GM21381 (cell line): ENCODE measurements at regions not wholly inside any gene's neighbourhood (a gene's known extent, or its start where the extent isn't known, plus 50 kb on each side); places are given as distances from the start of the nearest gene placed in this dataset.

ENCODE experiments used
- ATAC-seq: cut with Tn5 transposase; IDR thresholded peaks from one replicate; pipeline ENCODE4 v1.9.1; 2021; ENCODE audit warnings: mild to moderate bottlenecking, moderate library complexity; ENCODE audit not compliant: unreplicated experiment

DNA sequence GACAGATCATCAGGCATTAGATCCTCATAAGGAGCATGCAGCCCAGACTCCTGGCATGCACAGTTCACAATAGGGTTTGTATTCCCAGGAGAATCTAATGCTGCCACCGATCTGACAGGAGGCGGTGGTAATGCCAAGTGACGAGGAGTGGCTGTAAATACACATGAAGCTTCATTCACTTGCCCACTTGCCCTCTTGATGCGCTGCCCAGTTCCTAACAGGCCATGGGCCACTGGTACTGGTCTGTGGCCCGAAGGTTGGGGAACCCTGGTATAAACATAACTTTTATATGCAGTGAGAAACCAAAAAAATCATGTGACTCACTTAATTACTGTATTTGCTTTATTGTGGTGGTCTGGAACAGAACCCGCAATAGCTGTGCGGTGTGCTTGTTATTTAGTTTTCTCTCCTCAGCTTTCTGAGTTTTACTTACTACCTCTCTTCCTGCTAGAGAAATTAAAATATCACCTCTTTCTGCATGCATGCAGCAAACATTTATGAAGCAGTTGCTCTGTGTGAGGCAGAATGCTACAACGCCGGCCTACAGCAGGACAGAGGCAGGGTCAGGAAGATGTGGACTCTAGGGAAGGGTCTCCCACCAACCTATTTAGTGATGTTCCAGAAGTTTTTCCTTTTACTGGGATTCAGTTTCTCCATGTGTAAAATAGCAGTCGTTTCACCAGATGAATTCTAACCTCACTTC, 151.3 kb downstream of the MAF start:
- ATAC-seq, result no peak

DNA sequence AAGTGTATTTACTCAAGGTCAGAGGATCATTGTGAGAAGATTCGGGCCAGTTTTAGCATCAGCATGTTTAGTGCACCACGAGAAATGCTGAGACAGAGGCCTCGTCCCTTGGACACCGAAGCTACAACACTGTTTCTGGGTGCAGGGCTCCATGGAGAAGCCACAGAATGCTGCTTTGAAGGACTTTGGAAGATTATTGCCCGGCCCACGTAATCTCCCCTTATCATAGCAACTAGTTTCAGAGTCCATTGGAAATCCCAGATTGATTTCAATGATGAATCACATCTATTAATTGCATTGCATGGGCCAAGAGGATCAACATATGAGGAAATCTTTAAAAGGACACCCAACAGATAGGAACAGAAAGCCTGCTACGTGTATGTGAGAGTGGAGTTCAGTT, 156.0 kb downstream of the MAF start:
- no peak for ATAC-seq

DNA sequence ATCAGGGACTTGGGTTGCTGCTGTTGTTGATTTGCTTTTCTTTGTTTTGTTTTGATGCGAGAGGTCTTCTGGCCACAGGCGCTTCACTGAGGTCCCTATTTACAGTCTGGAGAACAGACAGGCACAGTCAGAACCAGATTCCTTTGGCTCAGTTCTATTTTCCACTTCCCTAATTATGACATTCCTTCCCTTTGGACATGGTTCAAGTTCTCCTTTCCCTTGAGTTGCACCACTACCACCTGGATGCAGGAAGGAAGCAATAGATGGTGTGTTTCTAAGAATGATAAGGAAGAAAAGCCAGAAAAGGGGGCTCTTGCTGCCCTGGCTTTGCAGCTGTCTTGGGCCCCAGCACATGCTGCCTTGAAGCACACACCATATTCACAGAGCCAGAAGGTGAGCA, 160.6 kb downstream of the MAF start:
- no peak for ATAC-seq

DNA sequence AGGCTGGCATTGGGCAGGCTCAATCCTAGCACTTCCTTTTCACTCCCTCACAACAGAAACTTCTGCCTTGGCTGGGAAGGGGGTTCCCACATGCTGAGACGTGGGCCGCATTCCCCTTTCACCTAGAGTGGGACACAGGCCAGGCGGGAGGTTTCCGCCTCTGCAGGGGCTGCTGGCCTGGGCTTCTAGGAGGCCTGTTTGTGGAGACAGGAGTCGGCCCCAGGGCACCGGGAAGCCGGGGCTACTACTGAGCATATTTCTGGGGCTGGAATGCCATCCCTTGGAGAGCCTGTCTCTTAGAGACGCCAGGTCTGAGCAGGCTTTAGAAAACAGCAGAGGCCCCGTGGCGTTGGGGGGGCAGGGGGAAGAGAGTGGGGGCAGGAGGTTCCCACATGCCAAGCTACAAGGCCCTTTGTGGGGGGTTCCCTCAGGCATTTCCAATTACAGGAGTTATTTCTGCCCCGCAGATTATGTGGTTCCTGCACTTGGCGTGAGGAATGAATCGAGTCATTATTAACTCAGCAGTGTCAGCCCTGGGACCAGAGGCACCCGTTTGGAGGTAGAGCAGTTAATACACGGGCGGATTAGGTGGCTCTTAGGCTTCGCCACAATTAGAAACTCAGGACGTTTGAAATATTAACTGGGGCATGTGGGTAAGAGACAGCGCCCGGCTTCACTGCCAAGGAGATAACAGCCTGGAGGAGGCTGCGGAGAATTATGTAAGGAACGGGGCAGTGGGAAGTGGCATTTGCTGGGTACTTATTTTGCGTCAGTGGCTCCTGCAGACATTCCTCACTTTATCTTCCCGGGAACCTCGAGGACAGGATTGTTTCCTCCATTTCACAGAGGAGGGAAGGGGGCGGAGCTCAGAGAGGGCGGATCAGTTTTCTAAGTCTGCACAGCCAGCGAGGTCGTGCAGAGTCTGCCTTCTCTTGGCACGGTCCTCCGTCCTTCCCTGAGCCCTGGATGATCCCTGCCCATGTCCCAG, 162.5 kb downstream of the MAF start:
- ATAC-seq, result no peak

GRCh38 chr16:79436885-79437284, 163.7 kb downstream of the MAF start:
- ATAC-seq, result no peak

- ATAC-seq, result no peak
Measured at GRCh38 chr16:79434771-79435170, 165.8 kb downstream of the MAF start.

- ATAC-seq, result no peak
Measured at GRCh38 chr16:79434092-79434491, 166.4 kb downstream of the MAF start.

DNA sequence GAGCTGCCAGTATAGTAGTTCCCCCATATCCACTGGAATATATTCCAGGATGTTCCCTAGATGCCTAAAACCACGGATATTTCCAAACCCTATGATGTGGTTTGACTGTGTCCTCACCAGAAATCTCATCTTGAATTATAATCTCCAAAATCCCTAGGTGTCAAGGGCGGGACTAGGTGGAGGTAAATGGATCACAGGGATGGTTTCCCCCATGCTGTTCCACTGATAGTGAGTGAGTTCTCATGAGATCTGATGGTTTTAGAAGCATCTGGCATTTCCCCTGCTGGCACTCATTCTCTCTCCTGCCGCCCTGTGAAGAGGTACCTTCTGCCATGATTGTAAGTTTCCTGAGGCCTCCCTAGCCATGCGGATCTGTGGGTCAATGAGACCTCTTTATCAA, 168.6 kb downstream of the MAF start:
- no peak for ATAC-seq

DNA sequence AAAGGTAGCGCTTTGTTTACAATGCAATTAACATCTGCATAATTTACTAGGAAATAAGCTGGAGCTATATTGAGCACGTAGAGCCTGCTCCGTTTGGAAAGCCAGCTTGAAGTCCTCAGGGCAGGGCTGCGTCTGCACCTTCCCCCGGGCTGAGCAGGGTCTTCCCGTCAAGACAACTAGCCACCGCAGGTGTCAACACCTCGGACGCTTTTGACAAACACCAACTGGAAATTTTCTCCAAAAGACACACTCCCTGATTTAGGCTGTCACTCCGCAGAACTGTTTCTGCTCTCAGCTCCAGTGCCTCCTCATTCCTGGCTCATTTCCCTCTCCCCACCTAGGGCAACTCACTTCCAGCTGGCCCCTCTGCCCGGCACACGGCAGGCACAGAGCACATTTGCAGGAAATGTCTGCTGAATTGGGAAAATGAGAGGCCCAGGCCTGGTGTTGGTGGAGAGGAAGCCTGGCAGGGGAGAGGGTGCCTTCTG, 170.3 kb downstream of the MAF start:
- no peak for ATAC-seq

GRCh38 chr16:79429381-79430190, 171.0 kb downstream of the MAF start:
- no peak for ATAC-seq

DNA sequence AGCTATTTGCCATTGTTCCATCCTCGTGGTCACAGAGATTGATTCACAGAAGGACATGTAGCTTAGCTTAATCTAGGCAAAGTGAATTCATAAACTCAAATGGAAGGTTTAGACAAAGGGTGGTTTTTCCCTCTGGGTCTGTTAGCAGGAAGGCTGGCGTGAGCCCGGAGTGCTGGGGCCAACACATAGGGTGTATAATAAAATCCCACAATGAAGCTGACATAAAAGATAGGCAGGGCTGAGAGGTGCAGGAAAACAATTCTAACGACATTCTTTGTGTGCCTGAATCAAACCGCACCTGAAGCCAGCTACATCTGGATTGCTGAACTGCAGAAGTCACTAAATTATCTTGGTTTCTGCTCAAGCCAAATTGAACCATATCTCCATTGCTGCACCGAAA, 173.9 kb downstream of the MAF start:
- ATAC-seq, result no peak

DNA sequence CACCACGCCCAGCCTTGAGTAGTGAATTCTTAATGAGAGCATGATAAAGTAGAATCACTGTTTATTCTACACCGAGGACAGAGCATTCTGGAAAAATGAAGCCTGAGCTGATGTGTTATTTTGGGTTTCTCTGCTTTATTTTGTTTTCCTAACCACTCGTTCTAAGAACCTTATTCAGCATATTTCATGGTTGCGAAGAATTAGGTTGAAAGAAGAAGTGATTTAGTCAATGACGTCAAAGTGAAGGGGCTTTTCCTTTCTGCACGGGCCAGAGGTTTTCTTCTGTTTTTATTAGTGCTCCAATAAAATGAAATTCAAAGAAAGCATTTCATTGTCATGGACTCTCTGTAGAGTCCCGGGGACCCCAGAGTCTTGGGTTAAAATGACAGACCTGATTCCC, 178.5 kb downstream of the MAF start:
- ATAC-seq, result no peak

- no peak for ATAC-seq
Measured at GRCh38 chr16:79421126-79421525, 179.4 kb downstream of the MAF start.

DNA sequence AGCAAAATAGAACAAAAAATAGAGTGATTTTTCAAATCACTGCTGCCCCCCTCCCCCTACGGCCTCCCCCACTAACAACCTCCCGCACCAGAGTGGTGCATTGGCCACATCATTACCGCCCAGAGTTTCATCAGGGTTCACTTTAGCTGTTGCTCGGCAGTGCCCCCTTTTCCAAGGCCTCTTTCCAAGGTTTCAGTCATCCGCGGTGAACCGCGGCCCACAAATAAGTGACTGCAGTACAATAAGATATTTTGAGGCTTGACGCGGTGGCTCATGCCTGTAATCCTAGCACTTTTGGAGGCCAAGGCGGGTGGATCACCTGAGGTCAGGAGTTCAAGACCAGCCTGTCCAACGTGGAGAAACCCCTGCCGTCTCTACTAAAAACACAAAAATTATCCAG, 180.0 kb downstream of the MAF start:
- ATAC-seq, result no peak

DNA sequence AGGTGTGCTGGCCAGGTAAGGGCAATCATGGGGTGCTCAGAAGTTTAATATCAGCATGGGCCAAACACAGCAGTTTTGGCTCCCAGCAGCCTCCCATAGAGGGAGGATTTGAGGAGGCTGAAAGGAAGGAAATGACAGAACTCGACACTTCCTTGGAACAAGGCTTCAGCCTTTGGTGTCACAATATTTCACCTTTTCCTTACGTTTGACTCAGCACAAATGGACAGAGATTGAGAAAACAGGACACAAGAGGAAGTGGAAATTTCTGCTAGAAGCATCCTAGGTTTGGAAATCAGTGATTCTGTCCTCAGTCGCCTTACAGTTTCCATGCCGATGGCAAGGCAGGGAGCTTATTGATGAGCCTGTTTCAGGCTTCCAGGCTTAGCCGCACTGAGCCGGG, 181.4 kb downstream of the MAF start:
- no peak for ATAC-seq

DNA sequence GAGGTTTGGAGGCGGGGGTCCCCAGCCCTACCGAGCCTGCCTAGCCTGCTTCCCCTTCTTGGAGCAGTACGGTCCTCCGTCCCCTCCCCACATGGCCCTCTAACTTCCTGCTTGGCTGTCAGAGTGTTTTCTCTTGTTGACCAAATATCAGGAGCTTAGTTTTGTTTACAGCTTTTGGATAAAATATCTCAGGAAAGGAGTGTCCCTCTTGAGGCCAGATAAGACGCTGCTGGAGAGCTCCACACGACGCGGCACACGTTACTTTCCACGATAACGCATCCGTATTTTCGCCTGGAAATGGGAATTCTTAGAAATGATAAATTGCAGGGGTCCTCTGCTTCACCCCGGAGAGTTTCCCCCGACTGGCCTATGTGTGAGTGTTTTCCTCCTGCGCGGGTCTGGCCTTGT, 182.9 kb downstream of the MAF start:
- no peak for ATAC-seq

- no peak for ATAC-seq
Measured at GRCh38 chr16:79415983-79416640, 184.4 kb downstream of the MAF start.

GRCh38 chr16:79412783-79413225, 187.7 kb downstream of the MAF start:
- ATAC-seq, result no peak

- no peak for ATAC-seq
Measured at GRCh38 chr16:79411805-79412204, 188.7 kb downstream of the MAF start.

DNA sequence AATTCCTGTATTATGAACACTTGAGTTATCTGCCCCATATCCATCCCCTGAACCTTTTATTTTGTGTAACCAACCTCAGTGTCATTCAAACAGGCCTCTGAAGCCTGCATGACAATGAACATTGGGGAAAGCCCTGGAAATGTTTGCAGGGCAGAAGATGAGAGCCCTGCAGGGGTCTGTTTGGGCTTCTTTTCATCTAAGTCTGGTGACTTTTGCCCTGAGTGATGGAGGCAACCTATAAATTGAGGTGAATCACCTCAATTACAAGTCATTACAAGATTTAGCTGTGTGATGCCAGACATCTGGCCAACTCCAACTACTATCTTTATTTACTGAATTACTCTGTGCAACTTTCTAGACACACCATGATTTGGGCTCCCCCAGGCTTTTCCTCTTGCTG, 189.2 kb downstream of the MAF start:
- ATAC-seq, result no peak

- ATAC-seq, result no peak
Measured at GRCh38 chr16:79409978-79410377, 190.6 kb downstream of the MAF start.
